Smooth muscle cell (in vitro differentiated cells): ENCODE measurements at regions not wholly inside any gene's neighbourhood (a gene's known extent, or its start where the extent isn't known, plus 50 kb on each side); places are given as distances from the start of the nearest gene placed in this dataset.

Source experiments
- DNase-seq: peaks from one replicate; lab custom pipeline; 2025; ENCODE audit not compliant: unreplicated experiment; lab: John Stamatoyannopoulos, UW
- H2AFZ ChIP-seq: fragments of 200-600 bp; sonication (generic); 2 replicates; pipeline ENCODE4 v1.6.0; 2016; ENCODE audit warnings: antibody characterized with exemption, low read depth, mild to moderate bottlenecking
- H3F3A ChIP-seq: fragments of 200-600 bp; sonication (generic); 2 replicates; pipeline ENCODE4 v1.6.0; 2017; ENCODE audit warnings: antibody characterized with exemption, low read depth
- H3K27ac ChIP-seq: fragments of 200-600 bp; sonication (generic); 2 replicates; pipeline ENCODE4 v1.5.1; 2016; ENCODE audit warnings: low read depth, mild to moderate bottlenecking
- H3K27me3 ChIP-seq: fragments of 200-600 bp; sonication (generic); 2 replicates; pipeline ENCODE4 v1.6.1; 2016; ENCODE audit warnings: low read depth, mild to moderate bottlenecking
- H3K36me3 ChIP-seq: fragments of 200-600 bp; sonication (generic); 2 replicates; pipeline ENCODE4 v1.5.1; 2016; ENCODE audit warnings: low read depth
- H3K4me1 ChIP-seq: fragments of 200-600 bp; sonication (generic); 2 replicates; pipeline ENCODE4 v1.5.1; 2016; ENCODE audit warnings: low read depth
- H3K4me2 ChIP-seq: fragments of 200-600 bp; sonication (generic); 2 replicates; pipeline ENCODE4 v1.6.0; 2016; ENCODE audit warnings: mild to moderate bottlenecking
- H3K4me3 ChIP-seq: fragments of 200-600 bp; sonication (generic); 2 replicates; pipeline ENCODE4 v1.5.1; 2016; ENCODE audit warnings: mild to moderate bottlenecking
- H3K79me2 ChIP-seq: fragments of 200-600 bp; sonication (generic); 2 replicates; pipeline ENCODE4 v1.6.0; 2016; ENCODE audit warnings: low read depth, mild to moderate bottlenecking
- H3K9ac ChIP-seq: fragments of 200-600 bp; sonication (generic); 2 replicates; pipeline ENCODE4 v1.6.0; 2016; ENCODE audit warnings: low read depth
- H3K9me3 ChIP-seq: fragments of 200-600 bp; sonication (generic); replicated peaks from 2 replicates; pipeline ENCODE4 v1.5.1; 2016; ENCODE audit warnings: low read depth
- H4K20me1 ChIP-seq: fragments of 200-600 bp; sonication (generic); 2 replicates; pipeline ENCODE4 v1.6.0; 2016; ENCODE audit warnings: low read depth
- WGBS: methylation state at CpG from one replicate; pipeline ENCODE4 v1.1.7; 2016; ENCODE audit warnings: low lambda C conversion rate; 5-methylcytosine and 5-hydroxymethylcytosine counted together
- TF ChIP-seq, protein P1 (sequence below): fragments of 200-600 bp; sonication (generic); IDR thresholded peaks from 2 replicates; pipeline ENCODE4 v1.5.1; 2017; ENCODE audit warnings: borderline replicate concordance, mild to moderate bottlenecking, antibody characterized with exemption; ENCODE audit not compliant: insufficient read depth, poor library complexity, severe bottlenecking

- Histone ChIP-seq H3K36me3 (no peaks in the 10 kb centered on the region), H3K27ac (no peak overlapping the region), H2AFZ (no peak overlapping the region), H3K4me1 (peaks cover 19% of the 10 kb centered on the region), H3K9ac (no peak overlapping the region), H3K4me3 (no peak overlapping the region), H3K9me3 (no peaks in the 10 kb centered on the region), H3F3A (no peaks in the 10 kb centered on the region), H3K79me2 (no peaks in the 10 kb centered on the region), H4K20me1 (no peaks in the 10 kb centered on the region), H3K4me2 (no peak overlapping the region), H3K27me3 (peaks cover 8% of the 10 kb centered on the region)
- DNase-seq, result no peak
- 86% methylated on average over 4 of the region's 4 CpGs for WGBS
- TF ChIP-seq, protein P1, sequence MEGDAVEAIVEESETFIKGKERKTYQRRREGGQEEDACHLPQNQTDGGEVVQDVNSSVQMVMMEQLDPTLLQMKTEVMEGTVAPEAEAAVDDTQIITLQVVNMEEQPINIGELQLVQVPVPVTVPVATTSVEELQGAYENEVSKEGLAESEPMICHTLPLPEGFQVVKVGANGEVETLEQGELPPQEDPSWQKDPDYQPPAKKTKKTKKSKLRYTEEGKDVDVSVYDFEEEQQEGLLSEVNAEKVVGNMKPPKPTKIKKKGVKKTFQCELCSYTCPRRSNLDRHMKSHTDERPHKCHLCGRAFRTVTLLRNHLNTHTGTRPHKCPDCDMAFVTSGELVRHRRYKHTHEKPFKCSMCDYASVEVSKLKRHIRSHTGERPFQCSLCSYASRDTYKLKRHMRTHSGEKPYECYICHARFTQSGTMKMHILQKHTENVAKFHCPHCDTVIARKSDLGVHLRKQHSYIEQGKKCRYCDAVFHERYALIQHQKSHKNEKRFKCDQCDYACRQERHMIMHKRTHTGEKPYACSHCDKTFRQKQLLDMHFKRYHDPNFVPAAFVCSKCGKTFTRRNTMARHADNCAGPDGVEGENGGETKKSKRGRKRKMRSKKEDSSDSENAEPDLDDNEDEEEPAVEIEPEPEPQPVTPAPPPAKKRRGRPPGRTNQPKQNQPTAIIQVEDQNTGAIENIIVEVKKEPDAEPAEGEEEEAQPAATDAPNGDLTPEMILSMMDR, result no peak
Observed at GRCh38 chr4:181224852-181225251, 1018.4 kb upstream of the TENM3 start.

DNA sequence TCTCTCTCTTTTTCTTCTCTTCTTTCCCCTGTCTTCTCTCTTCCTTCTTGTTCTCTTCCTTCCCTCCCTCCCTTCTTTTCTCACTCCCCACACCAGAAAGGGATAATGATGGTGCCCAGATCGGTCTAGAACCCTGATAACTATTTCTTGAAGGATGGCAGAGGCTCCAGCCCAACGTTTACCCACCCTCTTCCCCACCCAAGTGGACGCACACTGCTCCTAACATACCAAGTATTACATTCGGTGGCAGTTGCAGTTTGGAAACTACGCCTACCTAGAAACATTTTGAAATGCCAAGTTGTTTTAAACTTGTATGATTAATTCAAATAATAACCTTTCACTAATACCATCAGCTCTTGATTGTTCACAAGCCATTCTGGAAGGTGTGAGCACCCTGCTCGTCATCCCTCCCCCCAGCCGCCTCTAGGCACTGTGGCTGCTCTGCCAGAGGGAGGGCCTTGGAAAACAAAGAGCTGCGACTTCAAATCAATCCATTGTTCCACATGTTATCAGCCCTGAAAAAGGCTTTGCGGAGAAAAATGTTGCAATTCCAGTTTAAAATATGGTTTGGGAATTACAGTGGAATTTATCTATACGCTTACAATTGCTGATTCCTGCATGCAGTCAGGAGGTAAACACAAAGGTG is 1017.5 kb upstream of the TENM3 start:
- H3K36me3 ChIP-seq, result no peaks in the 10 kb centered on the region
- H3K27me3 ChIP-seq, result peaks cover 8% of the 10 kb centered on the region
- H3K9ac ChIP-seq, result no peak overlapping the region
- no peak for DNase-seq
- peaks cover 12% of the 10 kb centered on the region for H3K4me1 ChIP-seq
- no peaks in the 10 kb centered on the region for H3K9me3 ChIP-seq
- H4K20me1 ChIP-seq, result no peaks in the 10 kb centered on the region
- no peak overlapping the region for H2AFZ ChIP-seq
- TF ChIP-seq, protein P1, result no peak
- H3K4me2 ChIP-seq, result no peak overlapping the region
- 50% methylated on average over 10 of the region's 10 CpGs for WGBS
- H3F3A ChIP-seq, result no peaks in the 10 kb centered on the region
- H3K27ac ChIP-seq, result no peak overlapping the region
- no peak overlapping the region for H3K4me3 ChIP-seq
- H3K79me2 ChIP-seq, result no peaks in the 10 kb centered on the region

DNA sequence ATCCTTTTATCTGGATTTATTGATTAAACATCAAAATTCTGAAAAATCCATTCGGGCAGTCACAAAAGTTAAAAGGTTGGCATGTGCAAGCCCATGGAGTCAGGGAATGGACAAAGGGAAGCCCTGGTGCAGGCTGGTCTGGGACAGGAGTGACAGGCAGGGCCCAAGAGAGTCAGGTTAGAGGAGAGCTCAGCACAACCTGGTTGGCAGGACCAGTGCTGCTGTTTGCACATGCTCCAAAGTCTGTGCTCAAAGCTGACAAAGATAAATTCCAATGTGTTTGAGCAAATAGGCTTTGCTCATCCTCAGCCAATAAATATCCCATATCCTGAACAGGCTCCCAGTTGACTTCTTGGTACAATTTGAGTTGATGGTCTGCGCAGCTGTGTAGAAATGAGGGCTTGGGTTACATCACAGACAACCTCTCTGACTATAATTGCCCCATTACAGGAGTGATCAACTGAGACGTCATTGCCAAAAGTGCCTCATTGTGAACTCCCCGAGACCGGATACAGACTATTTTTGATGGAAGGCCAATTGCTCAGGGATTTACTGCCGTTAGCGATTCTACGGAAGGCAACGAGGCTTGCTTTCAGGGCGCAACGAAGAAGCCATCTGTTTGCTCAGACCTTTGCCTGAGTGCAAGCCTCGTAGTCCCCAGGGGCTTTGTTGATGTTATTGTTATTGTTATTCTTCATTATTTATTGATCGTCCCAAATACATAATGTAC is 1008.1 kb upstream of the TENM3 start:
- Histone ChIP-seq H3K9me3 (no peaks in the 10 kb centered on the region), H3K4me3 (no peak overlapping the region), H3K27ac (no peak overlapping the region), H2AFZ (no peak overlapping the region), H3K27me3 (no peaks in the 10 kb centered on the region), H3K4me1 (no peaks in the 10 kb centered on the region), H3K9ac (no peak overlapping the region), H4K20me1 (no peaks in the 10 kb centered on the region), H3F3A (no peaks in the 10 kb centered on the region), H3K36me3 (no peaks in the 10 kb centered on the region), H3K79me2 (no peaks in the 10 kb centered on the region), H3K4me2 (no peak overlapping the region)
- DNase-seq, result no peak
- 92% methylated on average over 13 of the region's 13 CpGs for WGBS
- TF ChIP-seq, protein P1, result no peak

DNA sequence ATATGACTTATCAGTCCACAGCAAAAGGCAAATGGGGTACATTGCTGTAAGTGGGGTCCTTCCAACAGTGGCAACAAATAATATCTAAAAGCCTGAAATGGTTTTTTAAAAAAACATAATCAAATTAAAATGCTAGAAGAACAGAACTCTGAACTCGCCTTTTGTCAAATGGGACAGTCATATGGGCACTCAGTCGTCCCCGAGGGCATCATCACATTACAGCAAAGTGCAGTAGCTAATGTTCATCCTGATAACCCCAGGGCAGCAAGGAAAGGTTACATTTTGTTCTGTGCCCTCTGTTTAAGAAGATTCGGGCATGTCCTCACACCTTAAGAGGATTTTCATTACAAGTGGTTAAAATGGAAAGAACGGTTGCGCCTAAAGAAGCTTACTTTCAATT is 997.9 kb upstream of the TENM3 start:
- H3K4me2 ChIP-seq, result no peak overlapping the region
- no peaks in the 10 kb centered on the region for H4K20me1 ChIP-seq
- H3K9ac ChIP-seq, result no peak overlapping the region
- H3K9me3 ChIP-seq, result no peaks in the 10 kb centered on the region
- H3K27me3 ChIP-seq, result peaks cover 10% of the 10 kb centered on the region
- no peak overlapping the region for H3K27ac ChIP-seq
- no peaks in the 10 kb centered on the region for H3K79me2 ChIP-seq
- no peak overlapping the region for H2AFZ ChIP-seq
- H3F3A ChIP-seq, result no peaks in the 10 kb centered on the region
- no peak overlapping the region for H3K4me3 ChIP-seq
- WGBS, result 97% methylated on average over 6 of the region's 6 CpGs
- no peak for DNase-seq
- H3K4me1 ChIP-seq, result no peaks in the 10 kb centered on the region
- TF ChIP-seq, protein P1, result no peak
- no peaks in the 10 kb centered on the region for H3K36me3 ChIP-seq
